PFSK-1 (cell line): ENCODE measurements at regions not wholly inside any gene's neighbourhood (a gene's known extent, or its start where the extent isn't known, plus 50 kb on each side); places are given as distances from the start of the nearest gene placed in this dataset.

Source experiments
- POLR2AphosphoS5 ChIP-seq: IDR thresholded peaks from 2 replicates; pipeline ENCODE4 v1.6.1; 2012; ENCODE audit warnings: low read depth, mild to moderate bottlenecking, control low read depth, low read length, moderate library complexity
- REST ChIP-seq, 2 experiments: IDR thresholded peaks; 2 replicates each; pipeline versions ENCODE4 v1.6.1 to v1.8.0; 2011 to 2012; ENCODE audit warnings: low read depth in 2 of 2, low read length in 2 of 2, control low read depth in 1 of 2, inconsistent platforms in 1 of 2, mild to moderate bottlenecking in 1 of 2, moderate library complexity in 1 of 2; ENCODE audit not compliant: insufficient read depth in 1 of 2
- SIN3A ChIP-seq: IDR thresholded peaks from 2 replicates; pipeline ENCODE4 v1.6.1; 2012; ENCODE audit warnings: mild to moderate bottlenecking, low read length, moderate library complexity, borderline replicate concordance; ENCODE audit not compliant: insufficient read depth
- TAF1 ChIP-seq: IDR thresholded peaks from 2 replicates; pipeline ENCODE4 v1.6.1; 2012; ENCODE audit warnings: low read length, control low read depth, borderline replicate concordance; ENCODE audit not compliant: insufficient read depth

- no peak for TF ChIP-seq REST (IDR thresholded peaks at IDR 0.05; ENCODE audit: insufficient read depth in 1 of 2, low read depth in 2 of 2, low read length in 2 of 2)
- TF ChIP-seq POLR2AphosphoS5: no peak
- TF ChIP-seq SIN3A: no peak
- no peak for TF ChIP-seq TAF1
Observed at GRCh38 chr1:114314098-114314497, 160.4 kb upstream of the SYT6 start.
